ENCODE measurements at regions not wholly inside any gene's neighbourhood (a gene's known extent, or its start where the extent isn't known, plus 50 kb on each side); places are given as distances from the start of the nearest gene placed in this dataset.

DNA sequence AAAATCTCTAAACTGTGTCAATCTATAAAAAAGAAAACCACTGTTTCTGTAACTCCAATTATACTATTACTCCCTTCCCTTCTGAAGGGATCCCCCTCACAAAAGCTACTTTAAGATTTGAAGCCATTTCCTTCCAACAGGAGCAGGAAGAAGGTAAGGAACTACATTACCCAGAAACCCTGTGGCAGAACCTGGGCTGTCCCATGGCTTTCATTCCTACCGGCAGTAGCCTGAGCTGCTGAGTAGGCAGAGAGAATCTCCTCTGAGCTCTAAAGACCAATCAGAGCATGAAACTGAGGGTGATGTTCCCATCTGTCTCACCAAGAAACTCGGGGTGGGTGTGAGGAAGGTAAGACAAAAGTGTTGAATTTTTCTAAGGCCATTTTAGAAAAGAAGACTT lies 108.0 kb upstream of the LRFN2 start:
- TF ChIP-seq CTCF (IDR thresholded peaks at IDR 0.05; ENCODE audit: low read length) (no peak), EZH2phosphoT487 (IDR thresholded peaks at IDR 0.05; ENCODE audit: low read length) (no peak)

All from MM.1S (cell line).